KG1 (cell line): ENCODE measurements at regions not wholly inside any gene's neighbourhood (a gene's known extent, or its start where the extent isn't known, plus 50 kb on each side); places are given as distances from the start of the nearest gene placed in this dataset.
"Not testable (repeated sequence)": the region's sequence is repeated elsewhere in the genome, so short reads cannot be mapped to it uniquely, and the experiment has no call there.

Experiments used
- DNase-seq: peaks from one replicate; lab custom pipeline; 2025; lab: John Stamatoyannopoulos, UW

- DNase-seq, result no peak
Observed at GRCh38 chrX:118215346-118215745, 98.7 kb upstream of the KLHL13 start.

- DNase-seq, result no peak
Observed at GRCh38 chrX:118216087-118216486, 99.5 kb upstream of the KLHL13 start.

- no peak for DNase-seq
Observed at GRCh38 chrX:118216509-118216908, 99.9 kb upstream of the KLHL13 start.

- DNase-seq, result no peak
Observed at GRCh38 chrX:118218079-118218478, 101.5 kb upstream of the KLHL13 start.

GRCh38 chrX:118218940-118219339 lies 102.3 kb upstream of the KLHL13 start:
- DNase-seq, result no peak

GRCh38 chrX:118219866-118220265 lies 103.3 kb upstream of the KLHL13 start:
- no peak for DNase-seq

GRCh38 chrX:118220509-118220908 lies 103.9 kb upstream of the KLHL13 start:
- DNase-seq, result no peak

- no peak for DNase-seq
Observed at GRCh38 chrX:118221270-118221669, 104.7 kb upstream of the KLHL13 start.

GRCh38 chrX:118221733-118222132 lies 105.1 kb upstream of the KLHL13 start:
- DNase-seq, result no peak

GRCh38 chrX:118222421-118222820 lies 105.8 kb upstream of the KLHL13 start:
- DNase-seq, result no peak

GRCh38 chrX:118225711-118226428 lies 109.3 kb upstream of the KLHL13 start:
- DNase-seq, result no peak

- no peak for DNase-seq
Observed at GRCh38 chrX:118228041-118228440, 111.4 kb upstream of the KLHL13 start.

- DNase-seq, result no peak
Observed at GRCh38 chrX:118228456-118228855, 111.8 kb upstream of the KLHL13 start.

GRCh38 chrX:118231464-118231863 lies 114.4 kb upstream of the WDR44 start:
- no peak for DNase-seq

GRCh38 chrX:118239178-118239870 lies 106.6 kb upstream of the WDR44 start:
- no peak for DNase-seq

- no peak for DNase-seq
Observed at GRCh38 chrX:118239913-118240698, 105.8 kb upstream of the WDR44 start.

- not testable (repeated sequence) for DNase-seq
Observed at GRCh38 chrX:118246961-118247360, 98.9 kb upstream of the WDR44 start.

- no peak for DNase-seq
Observed at GRCh38 chrX:118249146-118249545, 96.8 kb upstream of the WDR44 start.

GRCh38 chrX:118250445-118250844 lies 95.5 kb upstream of the WDR44 start:
- no peak for DNase-seq

GRCh38 chrX:118251271-118251670 lies 94.6 kb upstream of the WDR44 start:
- no peak for DNase-seq

- no peak for DNase-seq
Observed at GRCh38 chrX:118252967-118253366, 92.9 kb upstream of the WDR44 start.

GRCh38 chrX:118254611-118255010 lies 91.3 kb upstream of the WDR44 start:
- DNase-seq, result peak; percentile 0

- DNase-seq, result no peak
Observed at GRCh38 chrX:118255921-118256320, 90.0 kb upstream of the WDR44 start.
